PC-3 (cell line): ENCODE measurements at regions not wholly inside any gene's neighbourhood (a gene's known extent, or its start where the extent isn't known, plus 50 kb on each side); places are given as distances from the start of the nearest gene placed in this dataset.

ENCODE experiments used
- ATAC-seq: fragments of 200-7000 bp; cut with Tn5 transposase; 2 replicates; pipeline ENCODE4 v1.9.1; 2020; ENCODE audit warnings: mild to moderate bottlenecking, moderate library complexity
- BruUV-seq: library from RNA; stranded (reverse); fragments of 400-500 nt; replicated peaks from 2 replicates; lab custom pipeline; 2021; lab: Mats Ljungman, UMichigan
- CTCF ChIA-PET: fragments of 300-600 bp; sonication (Branson Sonifier 250); formaldehyde crosslinking; loops from one replicate; lab custom pipeline; 2022; ENCODE audit warnings: antibody characterized with exemption; lab: Charles Lee
- POLR2A ChIA-PET: fragments of 300-600 bp; sonication (Branson Sonifier 250); formaldehyde crosslinking; loops from one replicate; lab custom pipeline; 2022; ENCODE audit warnings: antibody characterized with exemption; ENCODE audit not compliant: unreplicated experiment; lab: Charles Lee
- DNase-seq: peaks from one replicate; pipeline ENCODE4 v3.0.0-alpha.2; 2015
- H2AFZ ChIP-seq: fragments of 300-600 bp; sonication (generic); 2 replicates; pipeline ENCODE4 v1.6.0; 2016; ENCODE audit warnings: antibody characterized with exemption, low read length
- H3F3A ChIP-seq: fragments of 300-600 bp; sonication (generic); one replicate; pipeline ENCODE4 v1.6.0; 2017; ENCODE audit warnings: antibody characterized with exemption, low read length, control low read depth, mild to moderate bottlenecking; ENCODE audit not compliant: unreplicated experiment
- H3K27ac ChIP-seq: fragments of 300-600 bp; sonication (generic); 2 replicates; pipeline ENCODE4 v1.5.1; 2016; ENCODE audit warnings: mild to moderate bottlenecking, low read length
- H3K27me3 ChIP-seq: fragments of 300-600 bp; sonication (generic); 2 replicates; pipeline ENCODE4 v1.6.1; 2016; ENCODE audit warnings: low read length, mixed read lengths
- H3K36me3 ChIP-seq: fragments of 300-600 bp; sonication (generic); 2 replicates; pipeline ENCODE4 v1.6.1; 2016; ENCODE audit warnings: low read depth, mixed run types, low read length, mixed read lengths
- H3K4me1 ChIP-seq: fragments of 300-600 bp; sonication (generic); 2 replicates; pipeline ENCODE4 v1.5.1; 2016; ENCODE audit warnings: low read length; ENCODE audit not compliant: insufficient read depth
- H3K4me2 ChIP-seq: fragments of 300-600 bp; sonication (generic); 2 replicates; pipeline ENCODE4 v1.6.0; 2016; ENCODE audit warnings: low read length
- H3K4me3 ChIP-seq: fragments of 300-600 bp; sonication (generic); 2 replicates; pipeline ENCODE4 v1.5.1; 2016; ENCODE audit warnings: mild to moderate bottlenecking, low read length, mixed read lengths
- H3K79me2 ChIP-seq: fragments of 300-600 bp; sonication (generic); 2 replicates; pipeline ENCODE4 v1.6.1; 2017; ENCODE audit warnings: low read length, mixed read lengths
- H3K9ac ChIP-seq: fragments of 300-600 bp; sonication (generic); 2 replicates; pipeline ENCODE4 v1.6.0; 2016; ENCODE audit warnings: mild to moderate bottlenecking, low read length
- H3K9me2 ChIP-seq: fragments of 300-600 bp; sonication (generic); replicated peaks from 2 replicates; pipeline ENCODE4 v1.6.1; 2016; ENCODE audit warnings: mixed run types, low read length, mixed read lengths
- H3K9me3 ChIP-seq: fragments of 300-600 bp; sonication (generic); 2 replicates; pipeline ENCODE4 v1.6.1; 2016; ENCODE audit warnings: low read length, mixed read lengths
- H4K20me1 ChIP-seq: fragments of 300-600 bp; sonication (generic); 2 replicates; pipeline ENCODE4 v1.6.1; 2016; ENCODE audit warnings: low read length, mixed read lengths
- EZH2 ChIP-seq: fragments of 300-600 bp; sonication (generic); IDR thresholded peaks from one replicate; pipeline ENCODE4 v1.6.1; 2017; ENCODE audit warnings: antibody characterized with exemption, mild to moderate bottlenecking, low read length; ENCODE audit not compliant: unreplicated experiment
- EZH2phosphoT487 ChIP-seq: fragments of 300-600 bp; sonication (generic); IDR thresholded peaks from 2 replicates; pipeline ENCODE4 v1.6.1; 2018; ENCODE audit warnings: mild to moderate bottlenecking, antibody characterized with exemption, low read length, borderline replicate concordance
- intact Hi-C: fragments of 100-400 bp; cut with micrococcal nuclease; formaldehyde crosslinking; loops from 2 replicates; pipeline ENCODE4 v1.9.0; 2023
- TF ChIP-seq, protein P1 (sequence below): fragments of 300-600 bp; sonication (generic); conservative IDR thresholded peaks from 2 replicates; pipeline ENCODE4 v1.5.1; 2017; ENCODE audit warnings: antibody characterized with exemption, low read depth, mild to moderate bottlenecking, low read length

DNA sequence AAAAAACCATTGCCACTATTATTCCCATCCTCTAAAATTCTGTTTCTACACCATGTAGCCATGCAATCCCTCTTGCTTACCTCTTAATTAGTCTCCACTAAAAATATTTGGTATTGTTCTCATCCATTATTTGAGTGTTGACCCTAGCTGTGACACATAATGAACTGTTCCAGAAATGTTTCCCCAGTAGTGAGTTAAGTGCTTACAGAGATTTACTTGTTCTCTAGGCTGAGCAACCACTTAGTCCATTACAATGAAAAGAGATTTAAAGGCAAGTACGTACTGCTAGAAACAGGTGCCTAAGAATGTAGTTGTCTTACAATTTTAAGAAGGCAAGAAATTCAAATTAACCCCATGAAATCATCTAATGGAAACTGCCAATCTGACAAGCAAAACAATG lies 112.7 kb upstream of the PTPN13 start:
- Histone ChIP-seq H3K9me2 (no peaks in the 10 kb centered on the region), H3K79me2 (no peaks in the 10 kb centered on the region), H2AFZ (no peak overlapping the region), H3K36me3 (no peaks in the 10 kb centered on the region), H3K27ac (no peak overlapping the region), H3K4me1 (no peaks in the 10 kb centered on the region), H3K9ac (no peak overlapping the region), H3F3A (no peaks in the 10 kb centered on the region), H3K9me3 (no peaks in the 10 kb centered on the region), H3K4me2 (no peak overlapping the region), H3K4me3 (no peak overlapping the region), H3K27me3 (no peaks in the 10 kb centered on the region), H4K20me1 (no peaks in the 10 kb centered on the region)
- POLR2A ChIA-PET, result no interaction called here
- CTCF ChIA-PET, result no interaction called here
- intact Hi-C loops, result no loop called here
- peak; percentile 3 for DNase-seq
- peak; percentile 40; the same call in 1 of the 2 replicates for ATAC-seq
- TF ChIP-seq EZH2phosphoT487 (no peak), EZH2 (no peak)
- TF ChIP-seq, protein P1, sequence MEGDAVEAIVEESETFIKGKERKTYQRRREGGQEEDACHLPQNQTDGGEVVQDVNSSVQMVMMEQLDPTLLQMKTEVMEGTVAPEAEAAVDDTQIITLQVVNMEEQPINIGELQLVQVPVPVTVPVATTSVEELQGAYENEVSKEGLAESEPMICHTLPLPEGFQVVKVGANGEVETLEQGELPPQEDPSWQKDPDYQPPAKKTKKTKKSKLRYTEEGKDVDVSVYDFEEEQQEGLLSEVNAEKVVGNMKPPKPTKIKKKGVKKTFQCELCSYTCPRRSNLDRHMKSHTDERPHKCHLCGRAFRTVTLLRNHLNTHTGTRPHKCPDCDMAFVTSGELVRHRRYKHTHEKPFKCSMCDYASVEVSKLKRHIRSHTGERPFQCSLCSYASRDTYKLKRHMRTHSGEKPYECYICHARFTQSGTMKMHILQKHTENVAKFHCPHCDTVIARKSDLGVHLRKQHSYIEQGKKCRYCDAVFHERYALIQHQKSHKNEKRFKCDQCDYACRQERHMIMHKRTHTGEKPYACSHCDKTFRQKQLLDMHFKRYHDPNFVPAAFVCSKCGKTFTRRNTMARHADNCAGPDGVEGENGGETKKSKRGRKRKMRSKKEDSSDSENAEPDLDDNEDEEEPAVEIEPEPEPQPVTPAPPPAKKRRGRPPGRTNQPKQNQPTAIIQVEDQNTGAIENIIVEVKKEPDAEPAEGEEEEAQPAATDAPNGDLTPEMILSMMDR, result no peak
- BruUV-seq, result no TSS peak

GRCh38 chr4:86482306-86483172 lies 111.6 kb upstream of the PTPN13 start:
- CTCF ChIA-PET, result no interaction called here
- Histone ChIP-seq H3K4me1 (no peaks in the 10 kb centered on the region), H3K36me3 (no peaks in the 10 kb centered on the region), H3K79me2 (no peaks in the 10 kb centered on the region), H3K9ac (no peak overlapping the region), H3K4me3 (no peak overlapping the region), H3K9me3 (no peaks in the 10 kb centered on the region), H3K27ac (no peak overlapping the region), H2AFZ (no peak overlapping the region), H3F3A (no peaks in the 10 kb centered on the region), H3K4me2 (no peak overlapping the region), H3K27me3 (no peaks in the 10 kb centered on the region), H3K9me2 (no peaks in the 10 kb centered on the region), H4K20me1 (no peaks in the 10 kb centered on the region)
- ATAC-seq, result no peak
- peak; percentile 6 for DNase-seq
- no TSS peak for BruUV-seq
- POLR2A ChIA-PET, result no interaction called here
- TF ChIP-seq EZH2, result no peak
- TF ChIP-seq EZH2phosphoT487, result no peak
- TF ChIP-seq, protein P1, result peak; percentile 20; the same call in 1 of the 2 replicates
- intact Hi-C loops, result no loop called here

DNA sequence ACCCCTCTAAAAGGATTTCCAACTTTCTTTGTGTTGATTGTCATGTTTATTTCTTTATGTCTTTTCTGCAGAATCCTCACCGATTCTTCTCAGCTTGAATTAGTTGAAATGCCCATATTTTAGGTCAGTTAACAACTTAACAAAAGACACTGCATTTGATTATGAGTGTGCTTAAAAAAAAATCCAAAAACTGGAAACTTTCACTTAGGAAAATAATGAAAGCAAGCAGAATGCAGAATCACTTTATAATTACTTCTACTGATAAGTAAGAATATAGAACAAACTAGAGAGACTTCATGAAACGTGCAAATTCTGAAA lies 111.0 kb upstream of the PTPN13 start:
- POLR2A ChIA-PET, result no interaction called here
- no peak for TF ChIP-seq EZH2
- no peak for TF ChIP-seq EZH2phosphoT487
- TF ChIP-seq, protein P1, result no peak
- no peak overlapping the region for H3K4me2 ChIP-seq

More for the DNA sequence above, 111.0 kb upstream of the PTPN13 start:
- Histone ChIP-seq H3K79me2 (no peaks in the 10 kb centered on the region), H4K20me1 (no peaks in the 10 kb centered on the region), H2AFZ (no peak overlapping the region), H3K9me3 (no peaks in the 10 kb centered on the region), H3K27me3 (no peaks in the 10 kb centered on the region), H3K9ac (no peak overlapping the region), H3K9me2 (no peaks in the 10 kb centered on the region), H3K36me3 (no peaks in the 10 kb centered on the region), H3K27ac (no peak overlapping the region), H3F3A (no peaks in the 10 kb centered on the region), H3K4me3 (no peak overlapping the region), H3K4me1 (no peaks in the 10 kb centered on the region)
- CTCF ChIA-PET, result no interaction called here
- DNase-seq (no peak), ATAC-seq (no peak)
- BruUV-seq, result no TSS peak
- intact Hi-C loops, result no loop called here
